Astrocyte (in vitro differentiated cells and primary cell): ENCODE measurements at regions not wholly inside any gene's neighbourhood (a gene's known extent, or its start where the extent isn't known, plus 50 kb on each side); places are given as distances from the start of the nearest gene placed in this dataset.

Experiments
- CTCF ChIP-seq: IDR thresholded peaks from 2 replicates; pipeline ENCODE4 v1.5.1; 2011; ENCODE audit warnings: low read depth, mild to moderate bottlenecking, inconsistent platforms, low read length, moderate library complexity; ENCODE audit not compliant: insufficient read depth
- EZH2 ChIP-seq: IDR thresholded peaks from 2 replicates; pipeline ENCODE4 v1.6.1; 2012; ENCODE audit warnings: mild to moderate bottlenecking, low read length, inconsistent platforms; ENCODE audit not compliant: insufficient read depth

- TF ChIP-seq CTCF, result no peak
- no peak for TF ChIP-seq EZH2
Measured at GRCh38 chr6:156167625-156168071, 609.5 kb upstream of the ARID1B start.
